Hepatocyte (in vitro differentiated cells): ENCODE measurements at regions not wholly inside any gene's neighbourhood (a gene's known extent, or its start where the extent isn't known, plus 50 kb on each side); places are given as distances from the start of the nearest gene placed in this dataset.

Experiments used
- DNase-seq: peaks from one replicate; pipeline ENCODE4 v3.0.0-alpha.2; 2016; ENCODE audit warnings: low spot score
- H2AFZ ChIP-seq: fragments of 200-600 bp; sonication (generic); 2 replicates; pipeline ENCODE4 v1.6.0; 2016; ENCODE audit warnings: antibody characterized with exemption, mild to moderate bottlenecking
- H3K27ac ChIP-seq: fragments of 200-600 bp; sonication (generic); 2 replicates; pipeline ENCODE4 v1.5.1; 2016; ENCODE audit warnings: mild to moderate bottlenecking
- H3K27me3 ChIP-seq: fragments of 200-600 bp; sonication (generic); 2 replicates; pipeline ENCODE4 v1.6.1; 2016
- H3K36me3 ChIP-seq: fragments of 200-600 bp; sonication (generic); replicated peaks from 2 replicates; pipeline ENCODE4 v1.5.1; 2016; ENCODE audit warnings: low read depth; ENCODE audit not compliant: insufficient read depth
- H3K4me1 ChIP-seq: fragments of 200-600 bp; sonication (generic); 2 replicates; pipeline ENCODE4 v1.5.1; 2016; ENCODE audit warnings: mild to moderate bottlenecking, moderate library complexity; ENCODE audit not compliant: insufficient read depth
- H3K4me2 ChIP-seq: fragments of 200-600 bp; sonication (generic); 2 replicates; pipeline ENCODE4 v1.6.0; 2016
- H3K4me3 ChIP-seq: fragments of 200-600 bp; sonication (generic); 2 replicates; pipeline ENCODE4 v1.5.1; 2016; ENCODE audit warnings: mild to moderate bottlenecking
- H3K79me2 ChIP-seq: fragments of 200-600 bp; sonication (generic); 2 replicates; pipeline ENCODE4 v1.6.0; 2017; ENCODE audit warnings: mild to moderate bottlenecking
- H3K9me2 ChIP-seq: fragments of 200-600 bp; sonication (generic); replicated peaks from 2 replicates; pipeline ENCODE4 v1.6.0; 2017; ENCODE audit warnings: mild to moderate bottlenecking; ENCODE audit not compliant: insufficient read depth
- H3K9me3 ChIP-seq: fragments of 200-600 bp; sonication (generic); 2 replicates; pipeline ENCODE4 v1.5.1; 2016; ENCODE audit warnings: low read depth, mild to moderate bottlenecking
- H4K20me1 ChIP-seq: fragments of 200-600 bp; sonication (generic); 2 replicates; pipeline ENCODE4 v1.6.0; 2016; ENCODE audit warnings: mild to moderate bottlenecking; ENCODE audit not compliant: insufficient read depth, poor library complexity, severe bottlenecking
- CTCF ChIP-seq: fragments of 200-600 bp; sonication (generic); IDR thresholded peaks from 2 replicates; pipeline ENCODE4 v1.5.1; 2016; ENCODE audit warnings: antibody characterized with exemption, mild to moderate bottlenecking; ENCODE audit not compliant: poor library complexity
- EZH2 ChIP-seq: fragments of 200-600 bp; sonication (generic); IDR thresholded peaks from 2 replicates; pipeline ENCODE4 v1.6.1; 2016; ENCODE audit warnings: antibody characterized with exemption, mild to moderate bottlenecking, borderline replicate concordance
- EZH2phosphoT487 ChIP-seq: fragments of 200-600 bp; sonication (generic); IDR thresholded peaks from one replicate; pipeline ENCODE4 v1.6.1; 2018; ENCODE audit warnings: antibody characterized with exemption, mild to moderate bottlenecking, low read depth, moderate library complexity; ENCODE audit not compliant: unreplicated experiment, severe bottlenecking
- WGBS: methylation state at CpG from one replicate; pipeline ENCODE4 v1.1.6; 2016; ENCODE audit warnings: low lambda C conversion rate; ENCODE audit errors: missing lambda C conversion rate; 5-methylcytosine and 5-hydroxymethylcytosine counted together

GRCh38 chr14:42480255-42480654, 873.6 kb downstream of the LRFN5 start:
- no peak overlapping the region for H3K4me3 ChIP-seq
- WGBS, result 64% methylated on average over 1 of the region's 1 CpG
- no peak overlapping the region for H2AFZ ChIP-seq

GRCh38 chr14:42475289-42475688, 868.6 kb downstream of the LRFN5 start:
- Histone ChIP-seq H4K20me1 (no peaks in the 10 kb centered on the region), H3K9me3 (no peaks in the 10 kb centered on the region), H2AFZ (no peak overlapping the region), H3K4me1 (no peaks in the 10 kb centered on the region), H3K79me2 (no peaks in the 10 kb centered on the region), H3K4me3 (no peak overlapping the region), H3K27me3 (no peaks in the 10 kb centered on the region), H3K27ac (no peak overlapping the region), H3K36me3 (no peaks in the 10 kb centered on the region), H3K9me2 (no peaks in the 10 kb centered on the region), H3K4me2 (no peak overlapping the region)
- no peak for TF ChIP-seq EZH2
- TF ChIP-seq CTCF, result no peak
- TF ChIP-seq EZH2phosphoT487, result no peak
- 59% methylated on average over 6 of the region's 6 CpGs for WGBS
- no peak for DNase-seq

More at GRCh38 chr14:42480255-42480654, 873.6 kb downstream of the LRFN5 start:
- Histone ChIP-seq H3K27ac (no peak overlapping the region), H3K9me3 (no peaks in the 10 kb centered on the region), H3K9me2 (no peaks in the 10 kb centered on the region), H3K4me1 (no peaks in the 10 kb centered on the region), H3K36me3 (no peaks in the 10 kb centered on the region), H3K79me2 (no peaks in the 10 kb centered on the region), H4K20me1 (no peaks in the 10 kb centered on the region), H3K27me3 (no peaks in the 10 kb centered on the region), H3K4me2 (no peak overlapping the region)
- no peak for TF ChIP-seq CTCF
- TF ChIP-seq EZH2phosphoT487, result no peak
- no peak for TF ChIP-seq EZH2
- no peak for DNase-seq

GRCh38 chr14:42470427-42470719, 863.7 kb downstream of the LRFN5 start:
- H3K4me1 ChIP-seq, result no peaks in the 10 kb centered on the region
- no peak for DNase-seq
- 92% methylated on average over 3 of the region's 3 CpGs for WGBS
- no peak for TF ChIP-seq CTCF
- no peak for TF ChIP-seq EZH2
- no peak for TF ChIP-seq EZH2phosphoT487
- no peaks in the 10 kb centered on the region for H3K9me2 ChIP-seq
- no peaks in the 10 kb centered on the region for H3K9me3 ChIP-seq
- no peaks in the 10 kb centered on the region for H3K79me2 ChIP-seq
- H3K36me3 ChIP-seq, result no peaks in the 10 kb centered on the region
- no peak overlapping the region for H3K27ac ChIP-seq
- no peaks in the 10 kb centered on the region for H4K20me1 ChIP-seq
- no peak overlapping the region for H3K4me3 ChIP-seq
- H2AFZ ChIP-seq, result no peak overlapping the region
- H3K27me3 ChIP-seq, result no peaks in the 10 kb centered on the region
- no peak overlapping the region for H3K4me2 ChIP-seq
